ENCODE measurements at regions not wholly inside any gene's neighbourhood (a gene's known extent, or its start where the extent isn't known, plus 50 kb on each side); places are given as distances from the start of the nearest gene placed in this dataset.

DNA sequence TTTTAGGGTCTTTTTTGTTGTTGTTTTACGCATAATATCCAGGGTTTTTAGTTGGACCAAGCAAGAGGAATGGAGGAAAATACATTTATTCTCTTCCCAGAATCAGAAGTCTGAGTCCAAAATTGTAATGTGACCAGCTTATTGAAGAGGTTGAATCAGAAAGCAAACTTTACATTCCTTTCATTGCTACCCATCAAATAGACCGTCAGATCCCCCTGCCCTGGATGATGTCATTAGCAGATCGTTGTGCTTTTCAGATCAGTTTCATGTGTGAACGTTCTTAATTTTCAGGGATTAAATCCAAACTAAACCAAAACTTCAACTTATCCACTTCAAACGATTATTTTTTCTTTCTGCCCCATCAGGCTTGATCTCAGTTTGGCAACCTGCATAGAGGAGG, 85.7 kb upstream of the NGF start:
- no peak overlapping the region; the same call in 1 of the 2 replicates for H2AFZ ChIP-seq (ENCODE audit: low read depth)
- no peak overlapping the region for H3K27ac ChIP-seq (ENCODE audit: low read depth in 2 of 2, low read length in 1 of 2)
- H3K79me2 ChIP-seq (ENCODE audit: insufficient read depth), result no peaks in the 10 kb centered on the region
- ChIA-PET CTCF (interaction anchor here (0.9 to 1.5 kb wide), 2 partner anchors 20 to 284 kb away, joined by 4 to 5 read pairs; no protein-coding TSS in a partner anchor), POLR2A (no interaction called here)
- no peaks in the 10 kb centered on the region for H3K36me3 ChIP-seq (replicated peaks in 1 of 2; ENCODE audit: control insufficient read depth in 1 of 2, insufficient read depth in 2 of 2, low read length in 1 of 2)
- no peak for TF ChIP-seq RAD21 (IDR thresholded peaks at IDR 0.05; ENCODE audit: low read length)
- no peak for TF ChIP-seq FOSL2 (IDR thresholded peaks at IDR 0.05; ENCODE audit: borderline replicate concordance, low read depth)
- no peak for TF ChIP-seq NFIC (IDR thresholded peaks at IDR 0.05; ENCODE audit: borderline replicate concordance)
- no peak for TF ChIP-seq RXRA (IDR thresholded peaks at IDR 0.05; ENCODE audit: borderline replicate concordance, low read depth)
- TF ChIP-seq, protein P1, sequence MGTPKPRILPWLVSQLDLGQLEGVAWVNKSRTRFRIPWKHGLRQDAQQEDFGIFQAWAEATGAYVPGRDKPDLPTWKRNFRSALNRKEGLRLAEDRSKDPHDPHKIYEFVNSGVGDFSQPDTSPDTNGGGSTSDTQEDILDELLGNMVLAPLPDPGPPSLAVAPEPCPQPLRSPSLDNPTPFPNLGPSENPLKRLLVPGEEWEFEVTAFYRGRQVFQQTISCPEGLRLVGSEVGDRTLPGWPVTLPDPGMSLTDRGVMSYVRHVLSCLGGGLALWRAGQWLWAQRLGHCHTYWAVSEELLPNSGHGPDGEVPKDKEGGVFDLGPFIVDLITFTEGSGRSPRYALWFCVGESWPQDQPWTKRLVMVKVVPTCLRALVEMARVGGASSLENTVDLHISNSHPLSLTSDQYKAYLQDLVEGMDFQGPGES (IDR thresholded peaks at IDR 0.05; ENCODE audit: low read depth, low read length), result no peak
- no peak for TF ChIP-seq RFX5 (IDR thresholded peaks at IDR 0.05; ENCODE audit: low read length)
- TF ChIP-seq, protein P2, sequence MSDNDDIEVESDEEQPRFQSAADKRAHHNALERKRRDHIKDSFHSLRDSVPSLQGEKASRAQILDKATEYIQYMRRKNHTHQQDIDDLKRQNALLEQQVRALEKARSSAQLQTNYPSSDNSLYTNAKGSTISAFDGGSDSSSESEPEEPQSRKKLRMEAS (IDR thresholded peaks at IDR 0.05; ENCODE audit: low read depth), result no peak
- TF ChIP-seq FOXJ3 (CRISPR knock-in tag; IDR thresholded peaks at IDR 0.05), result no peak
- no peak for TF ChIP-seq FOXM1 (IDR thresholded peaks at IDR 0.05; ENCODE audit: low read depth)
- no peak for TF ChIP-seq REST (IDR thresholded peaks at IDR 0.05; ENCODE audit: low read depth, low read length)
- no peak for TF ChIP-seq GATA2 (CRISPR knock-in tag; IDR thresholded peaks at IDR 0.05)
- no peak for TF ChIP-seq CHD2 (IDR thresholded peaks at IDR 0.05; ENCODE audit: low read length, partially characterized antibody)
- no peak for TF ChIP-seq SIN3A (IDR thresholded peaks at IDR 0.05; ENCODE audit: borderline replicate concordance, low read depth, low read length)
- no peak for TF ChIP-seq TCF12 (IDR thresholded peaks at IDR 0.05)
- TF ChIP-seq EZH2phosphoT487 (IDR thresholded peaks at IDR 0.05; ENCODE audit: borderline replicate concordance, low read depth), result no peak
- TF ChIP-seq SMC3 (IDR thresholded peaks at IDR 0.05; ENCODE audit: low read depth, low read length), result no peak
- TF ChIP-seq JUND (IDR thresholded peaks at IDR 0.05), result no peak
- no peak overlapping the region for H3K4me3 ChIP-seq (ENCODE audit: low read depth in 2 of 2, low read length in 1 of 2)
- H3F3A ChIP-seq (replicated peaks; ENCODE audit: insufficient read depth), result peaks cover 13% of the 10 kb centered on the region
- no peaks in the 10 kb centered on the region; the same call in 1 of the 2 replicates for H3K9me3 ChIP-seq
- no peak for DNase-seq
- peaks cover 0 to 7% of the 10 kb centered on the region in 2 experiments; a peak in 3 of 4 replicates for H3K4me1 ChIP-seq (ENCODE audit: control insufficient read depth in 1 of 2, insufficient read depth in 2 of 2, low read depth in 1 of 2, low read length in 1 of 2)
- no peaks in the 10 kb centered on the region for H3K27me3 ChIP-seq (ENCODE audit: insufficient read depth)
- H3K9me2 ChIP-seq, result no peaks in the 10 kb centered on the region
- WGBS (ENCODE audit: low lambda C conversion rate), result 75% methylated on average over 5 of the region's 5 CpGs
- H3K9ac ChIP-seq, result no peak overlapping the region
- H3K4me2 ChIP-seq, result no peak overlapping the region
- no peaks in the 10 kb centered on the region for H4K20me1 ChIP-seq (ENCODE audit: insufficient read depth)
